ENCODE measurements at regions not wholly inside any gene's neighbourhood (a gene's known extent, or its start where the extent isn't known, plus 50 kb on each side); places are given as distances from the start of the nearest gene placed in this dataset.

DNA sequence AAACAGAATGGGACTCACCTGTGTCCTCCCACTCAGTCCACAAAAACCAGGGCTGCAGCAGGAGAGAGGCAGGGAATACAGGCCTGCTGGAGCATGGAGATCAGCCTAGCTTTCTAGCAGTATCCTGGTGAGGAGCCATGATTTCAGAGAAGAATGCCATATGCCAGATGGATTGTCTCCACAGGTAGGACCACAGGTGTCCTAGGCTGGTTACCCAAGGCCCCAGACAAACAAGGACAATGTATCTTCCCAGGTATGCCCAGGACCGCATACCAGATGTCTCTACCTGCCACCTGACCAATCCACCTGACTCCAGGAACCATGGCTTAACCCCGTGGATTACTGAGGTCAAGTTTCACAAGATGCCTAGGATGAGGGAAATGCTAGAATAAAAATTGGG, 295.4 kb upstream of the NPSR1 start:
- no peak for ATAC-seq
- in situ Hi-C loops (cut with MboI), result no loop called here
- 10% methylated on average over 2 of the region's 2 CpGs for WGBS (ENCODE audit: insufficient coverage, low coverage, missing lambda C conversion rate)
- Histone ChIP-seq H4K20me1 (replicated peaks; ENCODE audit: control insufficient read depth, insufficient read depth, low read length) (no peaks in the 10 kb centered on the region), H2AFZ (ENCODE audit: low read depth, low read length) (no peak overlapping the region), H3K4me1 (replicated peaks in 1 of 2; ENCODE audit: control insufficient read depth in 2 of 2, insufficient read depth in 2 of 2, low read length in 2 of 2) (no peaks in the 10 kb centered on the region), H3K9me1 (ENCODE audit: control insufficient read depth, insufficient read depth, low read length) (no peaks in the 10 kb centered on the region), H3K36me3 (ENCODE audit: control insufficient read depth, insufficient read depth, low read length) (no peaks in the 10 kb centered on the region), H3K27ac (ENCODE audit: extremely low read depth, low read depth, low read length) (no peak overlapping the region), H3K9ac (ENCODE audit: insufficient read depth in 1 of 2, low read depth in 2 of 2, low read length in 2 of 2) (no peak overlapping the region), H3K4me2 (ENCODE audit: insufficient read depth, low read length) (no peak overlapping the region), H3K79me2 (ENCODE audit: control insufficient read depth, insufficient read depth, low read length) (no peaks in the 10 kb centered on the region), H3K9me3 (replicated peaks; ENCODE audit: control insufficient read depth, insufficient read depth, low read depth, low read length) (no peaks in the 10 kb centered on the region; the same call in 1 of the 2 replicates), H3K27me3 (ENCODE audit: control insufficient read depth in 2 of 2, insufficient read depth in 2 of 2, low read length in 2 of 2) (no peaks in the 10 kb centered on the region), H3K4me3 (no peak overlapping the region)
- DNase-seq (ENCODE audit: extremely low read depth in 1 of 4, low spot score in 3 of 4), result no peak
- CTCF ChIA-PET (ENCODE audit: low intra/inter-chr PET ratio), result no interaction called here
- no peak for FAIRE-seq
- BruUV-seq (replicated peaks), result no TSS peak
- intact Hi-C loops (cut with micrococcal nuclease), result no loop called here
- POLR2A ChIA-PET, result no interaction called here
- TF ChIP-seq, protein P1, sequence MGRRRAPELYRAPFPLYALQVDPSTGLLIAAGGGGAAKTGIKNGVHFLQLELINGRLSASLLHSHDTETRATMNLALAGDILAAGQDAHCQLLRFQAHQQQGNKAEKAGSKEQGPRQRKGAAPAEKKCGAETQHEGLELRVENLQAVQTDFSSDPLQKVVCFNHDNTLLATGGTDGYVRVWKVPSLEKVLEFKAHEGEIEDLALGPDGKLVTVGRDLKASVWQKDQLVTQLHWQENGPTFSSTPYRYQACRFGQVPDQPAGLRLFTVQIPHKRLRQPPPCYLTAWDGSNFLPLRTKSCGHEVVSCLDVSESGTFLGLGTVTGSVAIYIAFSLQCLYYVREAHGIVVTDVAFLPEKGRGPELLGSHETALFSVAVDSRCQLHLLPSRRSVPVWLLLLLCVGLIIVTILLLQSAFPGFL (CRISPR knock-in tag; IDR thresholded peaks at IDR 0.05), result no peak
- TF ChIP-seq U2AF2 (optimal IDR thresholded peaks at IDR 0.05; ENCODE audit: low read depth, low read length) (no peak), CBFA2T3 (IDR thresholded peaks at IDR 0.05) (no peak), ZBED1 (IDR thresholded peaks at IDR 0.05) (no peak), ZNF699 (CRISPR knock-in tag; IDR thresholded peaks at IDR 0.05; ENCODE audit: insufficient replicate concordance) (no peak), ZNF780A (CRISPR knock-in tag; IDR thresholded peaks at IDR 0.05) (no peak), YBX1 (IDR thresholded peaks at IDR 0.05) (no peak), KLF13 (tag; IDR thresholded peaks at IDR 0.05; ENCODE audit: borderline replicate concordance, low read depth) (no peak), TRIM24 (IDR thresholded peaks at IDR 0.05) (no peak), NEUROD1 (IDR thresholded peaks at IDR 0.05; ENCODE audit: borderline replicate concordance, low read depth, low read length, partially characterized antibody) (no peak), PHTF2 (CRISPR knock-in tag; IDR thresholded peaks at IDR 0.05) (no peak)
- TF ChIP-seq, protein P2, sequence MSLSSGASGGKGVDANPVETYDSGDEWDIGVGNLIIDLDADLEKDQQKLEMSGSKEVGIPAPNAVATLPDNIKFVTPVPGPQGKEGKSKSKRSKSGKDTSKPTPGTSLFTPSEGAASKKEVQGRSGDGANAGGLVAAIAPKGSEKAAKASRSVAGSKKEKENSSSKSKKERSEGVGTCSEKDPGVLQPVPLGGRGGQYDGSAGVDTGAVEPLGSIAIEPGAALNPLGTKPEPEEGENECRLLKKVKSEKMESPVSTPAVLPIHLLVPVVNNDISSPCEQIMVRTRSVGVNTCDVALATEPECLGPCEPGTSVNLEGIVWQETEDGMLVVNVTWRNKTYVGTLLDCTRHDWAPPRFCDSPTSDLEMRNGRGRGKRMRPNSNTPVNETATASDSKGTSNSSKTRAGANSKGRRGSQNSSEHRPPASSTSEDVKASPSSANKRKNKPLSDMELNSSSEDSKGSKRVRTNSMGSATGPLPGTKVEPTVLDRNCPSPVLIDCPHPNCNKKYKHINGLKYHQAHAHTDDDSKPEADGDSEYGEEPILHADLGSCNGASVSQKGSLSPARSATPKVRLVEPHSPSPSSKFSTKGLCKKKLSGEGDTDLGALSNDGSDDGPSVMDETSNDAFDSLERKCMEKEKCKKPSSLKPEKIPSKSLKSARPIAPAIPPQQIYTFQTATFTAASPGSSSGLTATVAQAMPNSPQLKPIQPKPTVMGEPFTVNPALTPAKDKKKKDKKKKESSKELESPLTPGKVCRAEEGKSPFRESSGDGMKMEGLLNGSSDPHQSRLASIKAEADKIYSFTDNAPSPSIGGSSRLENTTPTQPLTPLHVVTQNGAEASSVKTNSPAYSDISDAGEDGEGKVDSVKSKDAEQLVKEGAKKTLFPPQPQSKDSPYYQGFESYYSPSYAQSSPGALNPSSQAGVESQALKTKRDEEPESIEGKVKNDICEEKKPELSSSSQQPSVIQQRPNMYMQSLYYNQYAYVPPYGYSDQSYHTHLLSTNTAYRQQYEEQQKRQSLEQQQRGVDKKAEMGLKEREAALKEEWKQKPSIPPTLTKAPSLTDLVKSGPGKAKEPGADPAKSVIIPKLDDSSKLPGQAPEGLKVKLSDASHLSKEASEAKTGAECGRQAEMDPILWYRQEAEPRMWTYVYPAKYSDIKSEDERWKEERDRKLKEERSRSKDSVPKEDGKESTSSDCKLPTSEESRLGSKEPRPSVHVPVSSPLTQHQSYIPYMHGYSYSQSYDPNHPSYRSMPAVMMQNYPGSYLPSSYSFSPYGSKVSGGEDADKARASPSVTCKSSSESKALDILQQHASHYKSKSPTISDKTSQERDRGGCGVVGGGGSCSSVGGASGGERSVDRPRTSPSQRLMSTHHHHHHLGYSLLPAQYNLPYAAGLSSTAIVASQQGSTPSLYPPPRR (CRISPR knock-in tag; IDR thresholded peaks at IDR 0.05; ENCODE audit: borderline replicate concordance), result no peak
- TF ChIP-seq, protein P3, sequence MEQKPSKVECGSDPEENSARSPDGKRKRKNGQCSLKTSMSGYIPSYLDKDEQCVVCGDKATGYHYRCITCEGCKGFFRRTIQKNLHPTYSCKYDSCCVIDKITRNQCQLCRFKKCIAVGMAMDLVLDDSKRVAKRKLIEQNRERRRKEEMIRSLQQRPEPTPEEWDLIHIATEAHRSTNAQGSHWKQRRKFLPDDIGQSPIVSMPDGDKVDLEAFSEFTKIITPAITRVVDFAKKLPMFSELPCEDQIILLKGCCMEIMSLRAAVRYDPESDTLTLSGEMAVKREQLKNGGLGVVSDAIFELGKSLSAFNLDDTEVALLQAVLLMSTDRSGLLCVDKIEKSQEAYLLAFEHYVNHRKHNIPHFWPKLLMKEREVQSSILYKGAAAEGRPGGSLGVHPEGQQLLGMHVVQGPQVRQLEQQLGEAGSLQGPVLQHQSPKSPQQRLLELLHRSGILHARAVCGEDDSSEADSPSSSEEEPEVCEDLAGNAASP (IDR thresholded peaks at IDR 0.05), result no peak
- TF ChIP-seq, protein P4, sequence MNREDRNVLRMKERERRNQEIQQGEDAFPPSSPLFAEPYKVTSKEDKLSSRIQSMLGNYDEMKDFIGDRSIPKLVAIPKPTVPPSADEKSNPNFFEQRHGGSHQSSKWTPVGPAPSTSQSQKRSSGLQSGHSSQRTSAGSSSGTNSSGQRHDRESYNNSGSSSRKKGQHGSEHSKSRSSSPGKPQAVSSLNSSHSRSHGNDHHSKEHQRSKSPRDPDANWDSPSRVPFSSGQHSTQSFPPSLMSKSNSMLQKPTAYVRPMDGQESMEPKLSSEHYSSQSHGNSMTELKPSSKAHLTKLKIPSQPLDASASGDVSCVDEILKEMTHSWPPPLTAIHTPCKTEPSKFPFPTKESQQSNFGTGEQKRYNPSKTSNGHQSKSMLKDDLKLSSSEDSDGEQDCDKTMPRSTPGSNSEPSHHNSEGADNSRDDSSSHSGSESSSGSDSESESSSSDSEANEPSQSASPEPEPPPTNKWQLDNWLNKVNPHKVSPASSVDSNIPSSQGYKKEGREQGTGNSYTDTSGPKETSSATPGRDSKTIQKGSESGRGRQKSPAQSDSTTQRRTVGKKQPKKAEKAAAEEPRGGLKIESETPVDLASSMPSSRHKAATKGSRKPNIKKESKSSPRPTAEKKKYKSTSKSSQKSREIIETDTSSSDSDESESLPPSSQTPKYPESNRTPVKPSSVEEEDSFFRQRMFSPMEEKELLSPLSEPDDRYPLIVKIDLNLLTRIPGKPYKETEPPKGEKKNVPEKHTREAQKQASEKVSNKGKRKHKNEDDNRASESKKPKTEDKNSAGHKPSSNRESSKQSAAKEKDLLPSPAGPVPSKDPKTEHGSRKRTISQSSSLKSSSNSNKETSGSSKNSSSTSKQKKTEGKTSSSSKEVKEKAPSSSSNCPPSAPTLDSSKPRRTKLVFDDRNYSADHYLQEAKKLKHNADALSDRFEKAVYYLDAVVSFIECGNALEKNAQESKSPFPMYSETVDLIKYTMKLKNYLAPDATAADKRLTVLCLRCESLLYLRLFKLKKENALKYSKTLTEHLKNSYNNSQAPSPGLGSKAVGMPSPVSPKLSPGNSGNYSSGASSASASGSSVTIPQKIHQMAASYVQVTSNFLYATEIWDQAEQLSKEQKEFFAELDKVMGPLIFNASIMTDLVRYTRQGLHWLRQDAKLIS (CRISPR knock-in tag; IDR thresholded peaks at IDR 0.05), result no peak
